IPS DF 6.9 (cell line): ENCODE measurements at regions not wholly inside any gene's neighbourhood (a gene's known extent, or its start where the extent isn't known, plus 50 kb on each side); places are given as distances from the start of the nearest gene placed in this dataset.

Experiments
- DNase-seq: peaks from one replicate; pipeline ENCODE4 v3.0.0-alpha.2; 2013; ENCODE audit warnings: low read depth, low spot score
- H3K27ac ChIP-seq: one replicate; pipeline ENCODE4 v1.5.1; 2013; ENCODE audit warnings: low read length, control low read depth
- H3K27me3 ChIP-seq: 2 replicates; pipeline ENCODE4 v1.6.1; 2013; ENCODE audit warnings: mild to moderate bottlenecking, low read length; ENCODE audit not compliant: control insufficient read depth, insufficient read depth
- H3K36me3 ChIP-seq: 2 replicates; pipeline ENCODE4 v1.6.1; 2013; ENCODE audit warnings: low read length; ENCODE audit not compliant: control insufficient read depth, insufficient read depth
- H3K4me1 ChIP-seq: 2 replicates; pipeline ENCODE4 v1.6.1; 2013; ENCODE audit warnings: low read length; ENCODE audit not compliant: control insufficient read depth, insufficient read depth
- H3K4me3 ChIP-seq: 2 replicates; pipeline ENCODE4 v1.5.1; 2013; ENCODE audit warnings: mild to moderate bottlenecking, low read length
- H3K9me3 ChIP-seq: 2 replicates; pipeline ENCODE4 v1.6.1; 2013; ENCODE audit warnings: low read length, inconsistent platforms; ENCODE audit not compliant: control insufficient read depth, insufficient read depth
- WGBS: extraction: QIAGEN DNeasy Blood & Tissue Kit; methylation state at CpG from one replicate; pipeline ENCODE4 v1.1.7; 2013; ENCODE audit warnings: mixed read lengths, missing lambda C conversion rate; ENCODE audit not compliant: insufficient read length, insufficient coverage; 5-methylcytosine and 5-hydroxymethylcytosine counted together

- H3K36me3 ChIP-seq, result no peaks in the 10 kb centered on the region
- H3K27ac ChIP-seq, result no peak overlapping the region
- no peaks in the 10 kb centered on the region for H3K27me3 ChIP-seq
- WGBS, result no CpG with 5 or more reads among the region's 2 CpGs
- DNase-seq, result no peak
- no peak overlapping the region for H3K4me3 ChIP-seq
- H3K9me3 ChIP-seq, result no peaks in the 10 kb centered on the region
- H3K4me1 ChIP-seq, result 0 out of 2 replicates have a peak, but pooled peaks cover 1% of the 10 kb centered on the region
Observed at GRCh38 chr9:119667916-119668315, 298.7 kb upstream of the BRINP1 start.

- Histone ChIP-seq H3K27me3 (no peaks in the 10 kb centered on the region), H3K4me1 (0 out of 2 replicates have a peak, but pooled peaks cover 1% of the 10 kb centered on the region), H3K36me3 (no peaks in the 10 kb centered on the region), H3K9me3 (no peaks in the 10 kb centered on the region), H3K27ac (no peak overlapping the region), H3K4me3 (no peak overlapping the region)
- DNase-seq, result no peak
- no CpG with 5 or more reads among the region's 2 CpGs for WGBS
Observed at GRCh38 chr9:119667163-119667562, 297.9 kb upstream of the BRINP1 start.

GRCh38 chr9:119662329-119662728 is 293.1 kb upstream of the BRINP1 start:
- no peaks in the 10 kb centered on the region for H3K9me3 ChIP-seq
- H3K27ac ChIP-seq, result no peak overlapping the region
- no peaks in the 10 kb centered on the region for H3K36me3 ChIP-seq
- DNase-seq, result no peak
- WGBS, result no CpG with 5 or more reads among the region's 4 CpGs
- H3K27me3 ChIP-seq, result no peaks in the 10 kb centered on the region
- no peak overlapping the region for H3K4me3 ChIP-seq
- 0 out of 2 replicates have a peak, but pooled peaks cover 1% of the 10 kb centered on the region for H3K4me1 ChIP-seq

- Histone ChIP-seq H3K9me3 (no peaks in the 10 kb centered on the region), H3K4me1 (no peaks in the 10 kb centered on the region), H3K4me3 (no peak overlapping the region), H3K27me3 (no peaks in the 10 kb centered on the region), H3K36me3 (no peaks in the 10 kb centered on the region), H3K27ac (no peak overlapping the region)
- no peak for DNase-seq
- WGBS, result no CpG with 5 or more reads among the region's 5 CpGs
Observed at GRCh38 chr9:119652931-119653330, 283.7 kb upstream of the BRINP1 start.

- Histone ChIP-seq H3K9me3 (no peaks in the 10 kb centered on the region), H3K36me3 (no peaks in the 10 kb centered on the region), H3K27me3 (no peaks in the 10 kb centered on the region), H3K4me1 (no peaks in the 10 kb centered on the region), H3K4me3 (no peak overlapping the region), H3K27ac (no peak overlapping the region)
- no peak for DNase-seq
Observed at GRCh38 chr9:119649205-119649604, 280.0 kb upstream of the BRINP1 start.

GRCh38 chr9:119639287-119639955 is 270.2 kb upstream of the BRINP1 start:
- WGBS, result no CpG with 5 or more reads among the region's 12 CpGs
- Histone ChIP-seq H3K4me3 (no peak overlapping the region), H3K36me3 (no peaks in the 10 kb centered on the region), H3K27ac (no peak overlapping the region), H3K9me3 (no peaks in the 10 kb centered on the region), H3K27me3 (no peaks in the 10 kb centered on the region), H3K4me1 (no peaks in the 10 kb centered on the region)
- no peak for DNase-seq

GRCh38 chr9:119634006-119634405 is 264.8 kb upstream of the BRINP1 start:
- Histone ChIP-seq H3K36me3 (no peaks in the 10 kb centered on the region), H3K27me3 (no peaks in the 10 kb centered on the region), H3K4me1 (no peaks in the 10 kb centered on the region), H3K27ac (no peak overlapping the region), H3K4me3 (no peak overlapping the region), H3K9me3 (no peaks in the 10 kb centered on the region)
- no peak for DNase-seq
- no CpG with 5 or more reads among the region's 8 CpGs for WGBS

GRCh38 chr9:119611565-119611964 is 242.3 kb upstream of the BRINP1 start:
- no CpG with 5 or more reads among the region's 1 CpG for WGBS
- no peak for DNase-seq
- H3K27me3 ChIP-seq, result peaks cover 2% of the 10 kb centered on the region; the same call in 1 of the 2 replicates

GRCh38 chr9:119609277-119609971 is 240.2 kb upstream of the BRINP1 start:
- no CpG with 5 or more reads among the region's 2 CpGs for WGBS

More at GRCh38 chr9:119611565-119611964, 242.3 kb upstream of the BRINP1 start:
- Histone ChIP-seq H3K9me3 (no peaks in the 10 kb centered on the region), H3K27ac (no peak overlapping the region), H3K4me3 (no peak overlapping the region), H3K36me3 (no peaks in the 10 kb centered on the region), H3K4me1 (no peaks in the 10 kb centered on the region; the same call in 1 of the 2 replicates)

GRCh38 chr9:119601632-119602031 is 232.4 kb upstream of the BRINP1 start:
- Histone ChIP-seq H3K4me1 (no peaks in the 10 kb centered on the region), H3K27me3 (no peaks in the 10 kb centered on the region), H3K4me3 (no peak overlapping the region), H3K9me3 (no peaks in the 10 kb centered on the region), H3K27ac (no peak overlapping the region), H3K36me3 (no peaks in the 10 kb centered on the region)
- no peak for DNase-seq

More at GRCh38 chr9:119609277-119609971, 240.2 kb upstream of the BRINP1 start:
- Histone ChIP-seq H3K9me3 (no peaks in the 10 kb centered on the region), H3K4me1 (no peaks in the 10 kb centered on the region; the same call in 1 of the 2 replicates), H3K4me3 (no peak overlapping the region), H3K27me3 (no peaks in the 10 kb centered on the region), H3K36me3 (no peaks in the 10 kb centered on the region), H3K27ac (no peak overlapping the region)
- no peak for DNase-seq
